PC-3 (cell line): ENCODE measurements at regions not wholly inside any gene's neighbourhood (a gene's known extent, or its start where the extent isn't known, plus 50 kb on each side); places are given as distances from the start of the nearest gene placed in this dataset.

Experiments used
- EZH2 ChIP-seq: fragments of 300-600 bp; sonication (generic); IDR thresholded peaks from one replicate; pipeline ENCODE4 v1.6.1; 2017; ENCODE audit warnings: antibody characterized with exemption, mild to moderate bottlenecking, low read length; ENCODE audit not compliant: unreplicated experiment
- TF ChIP-seq, protein P1 (sequence below): fragments of 300-600 bp; sonication (generic); conservative IDR thresholded peaks from 2 replicates; pipeline ENCODE4 v1.5.1; 2017; ENCODE audit warnings: antibody characterized with exemption, low read depth, mild to moderate bottlenecking, low read length

DNA sequence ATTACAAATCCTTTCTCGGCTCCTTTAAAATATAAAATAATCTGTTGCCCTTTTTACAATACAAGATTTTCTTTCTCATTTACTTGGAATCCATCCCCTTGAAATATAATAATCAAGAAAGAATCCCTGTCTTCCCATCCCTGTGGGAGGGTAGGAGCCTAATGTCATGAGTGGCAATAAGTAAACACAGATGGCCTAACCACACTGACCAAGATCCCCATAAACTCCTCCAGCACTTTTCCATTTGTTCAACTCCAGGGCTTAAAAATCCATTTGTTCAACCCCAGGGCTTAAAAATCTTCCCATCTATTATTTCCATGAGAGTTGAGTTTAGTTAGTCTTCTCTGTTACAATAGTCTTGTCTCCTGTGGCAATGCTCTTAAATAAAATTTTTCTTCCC, 297.6 kb downstream of the CDH7 start:
- no peak for TF ChIP-seq EZH2
- TF ChIP-seq, protein P1, sequence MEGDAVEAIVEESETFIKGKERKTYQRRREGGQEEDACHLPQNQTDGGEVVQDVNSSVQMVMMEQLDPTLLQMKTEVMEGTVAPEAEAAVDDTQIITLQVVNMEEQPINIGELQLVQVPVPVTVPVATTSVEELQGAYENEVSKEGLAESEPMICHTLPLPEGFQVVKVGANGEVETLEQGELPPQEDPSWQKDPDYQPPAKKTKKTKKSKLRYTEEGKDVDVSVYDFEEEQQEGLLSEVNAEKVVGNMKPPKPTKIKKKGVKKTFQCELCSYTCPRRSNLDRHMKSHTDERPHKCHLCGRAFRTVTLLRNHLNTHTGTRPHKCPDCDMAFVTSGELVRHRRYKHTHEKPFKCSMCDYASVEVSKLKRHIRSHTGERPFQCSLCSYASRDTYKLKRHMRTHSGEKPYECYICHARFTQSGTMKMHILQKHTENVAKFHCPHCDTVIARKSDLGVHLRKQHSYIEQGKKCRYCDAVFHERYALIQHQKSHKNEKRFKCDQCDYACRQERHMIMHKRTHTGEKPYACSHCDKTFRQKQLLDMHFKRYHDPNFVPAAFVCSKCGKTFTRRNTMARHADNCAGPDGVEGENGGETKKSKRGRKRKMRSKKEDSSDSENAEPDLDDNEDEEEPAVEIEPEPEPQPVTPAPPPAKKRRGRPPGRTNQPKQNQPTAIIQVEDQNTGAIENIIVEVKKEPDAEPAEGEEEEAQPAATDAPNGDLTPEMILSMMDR, result no peak
